H54 (cell line): ENCODE measurements at regions not wholly inside any gene's neighbourhood (a gene's known extent, or its start where the extent isn't known, plus 50 kb on each side); places are given as distances from the start of the nearest gene placed in this dataset.
"Not testable (repeated sequence)": the region's sequence is repeated elsewhere in the genome, so short reads cannot be mapped to it uniquely, and the experiment has no call there.

Experiments
- DNase-seq: peaks from one replicate; pipeline ENCODE4 v3.0.0; 2011; ENCODE audit warnings: low spot score, mixed read lengths; ENCODE audit not compliant: insufficient read length
- FAIRE-seq: peaks from 3 replicates; lab custom pipeline; 2011; peaks lifted over from hg19 to GRCh38; lab: Jason Lieb, UNC
- POLR2A ChIP-seq: IDR thresholded peaks from 2 replicates; pipeline ENCODE4 v1.6.1; 2011; ENCODE audit warnings: low read depth, mild to moderate bottlenecking, low read length

- FAIRE-seq (no peak), DNase-seq (no peak)
- no peak for TF ChIP-seq POLR2A
Observed at GRCh38 chr14:28975084-28975483, 208.5 kb downstream of the FOXG1 start.

GRCh38 chr14:28982228-28982627 lies 215.6 kb downstream of the FOXG1 start:
- TF ChIP-seq POLR2A: no peak
- FAIRE-seq (no peak), DNase-seq (no peak)

- no peak for FAIRE-seq
- no peak for DNase-seq
- TF ChIP-seq POLR2A: no peak
Observed at GRCh38 chr14:28983279-28983678, 216.7 kb downstream of the FOXG1 start.

GRCh38 chr14:28987516-28987915 lies 220.9 kb downstream of the FOXG1 start:
- no peak for FAIRE-seq
- no peak for DNase-seq
- TF ChIP-seq POLR2A: no peak

GRCh38 chr14:28997196-28997595 lies 230.6 kb downstream of the FOXG1 start:
- not testable (repeated sequence) for FAIRE-seq, DNase-seq

- TF ChIP-seq POLR2A: no peak
- DNase-seq: no peak
Observed at GRCh38 chr14:28999656-29000055, 233.1 kb downstream of the FOXG1 start.

GRCh38 chr14:29005647-29006046 lies 239.1 kb downstream of the FOXG1 start:
- no peak for TF ChIP-seq POLR2A
- no peak for FAIRE-seq
- DNase-seq: no peak

More at GRCh38 chr14:28999656-29000055, 233.1 kb downstream of the FOXG1 start:
- FAIRE-seq: no peak

GRCh38 chr14:29007990-29008389 lies 241.4 kb downstream of the FOXG1 start:
- no peak for DNase-seq
- no peak for FAIRE-seq
- no peak for TF ChIP-seq POLR2A

- no peak for FAIRE-seq
- no peak for DNase-seq
- no peak for TF ChIP-seq POLR2A
Observed at GRCh38 chr14:29016050-29016900, 249.7 kb downstream of the FOXG1 start.

- not testable (repeated sequence) for FAIRE-seq, DNase-seq
Observed at GRCh38 chr14:29023505-29023904, 256.9 kb downstream of the FOXG1 start.

- not testable (repeated sequence) for DNase-seq, FAIRE-seq
Observed at GRCh38 chr14:29027441-29027840, 260.9 kb downstream of the FOXG1 start.

- DNase-seq, FAIRE-seq: not testable (repeated sequence)
Observed at GRCh38 chr14:29027941-29028705, 261.5 kb downstream of the FOXG1 start.

- DNase-seq (no peak), FAIRE-seq (no peak)
- TF ChIP-seq POLR2A: no peak
Observed at GRCh38 chr14:29028973-29029582, 262.5 kb downstream of the FOXG1 start.

GRCh38 chr14:29030121-29030520 lies 263.5 kb downstream of the FOXG1 start:
- DNase-seq: no peak
- TF ChIP-seq POLR2A: no peak
- no peak for FAIRE-seq
